HG03432 (cell line): ENCODE measurements at regions not wholly inside any gene's neighbourhood (a gene's known extent, or its start where the extent isn't known, plus 50 kb on each side); places are given as distances from the start of the nearest gene placed in this dataset.

Experiments used
- ATAC-seq: cut with Tn5 transposase; IDR thresholded peaks from one replicate; pipeline ENCODE4 v1.9.1; 2021; ENCODE audit warnings: mild to moderate bottlenecking, moderate library complexity; ENCODE audit not compliant: unreplicated experiment

DNA sequence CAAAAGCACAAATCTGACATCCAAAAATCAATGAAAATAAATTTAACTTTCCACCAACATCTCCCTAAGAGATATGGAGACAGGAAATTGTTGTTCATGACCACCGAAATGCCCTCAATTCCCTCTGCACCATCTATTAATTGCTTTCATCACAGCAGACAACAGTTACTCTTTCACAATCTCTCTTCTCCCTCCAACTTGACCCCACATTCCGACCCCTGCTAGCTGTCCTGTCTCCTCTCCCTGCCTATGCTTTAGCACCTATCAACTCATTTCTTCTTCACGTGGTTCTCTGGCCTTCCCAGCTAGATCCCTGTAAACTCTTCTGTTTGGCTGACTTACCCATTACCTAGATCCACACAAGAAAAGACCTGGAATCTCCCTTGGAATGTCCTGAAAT lies 173.9 kb upstream of the ADAMTS9 start:
- ATAC-seq = no peak

DNA sequence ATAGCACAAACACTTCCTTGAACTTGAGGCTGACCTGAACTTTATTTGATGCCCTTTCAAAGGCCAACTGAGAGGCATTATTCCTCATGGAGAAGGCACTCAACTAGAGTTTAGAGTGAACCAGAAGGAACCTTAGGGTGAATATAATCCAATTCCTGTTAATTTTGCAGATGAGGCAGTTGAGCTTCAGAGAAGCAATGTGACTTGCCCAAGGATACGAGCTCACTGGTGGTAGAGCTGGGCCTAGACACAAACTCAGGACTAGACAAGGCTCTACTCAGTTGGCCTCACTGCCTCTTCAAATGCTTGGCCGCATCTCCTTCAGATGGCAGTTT lies 172.7 kb upstream of the ADAMTS9 start:
- no peak for ATAC-seq

DNA sequence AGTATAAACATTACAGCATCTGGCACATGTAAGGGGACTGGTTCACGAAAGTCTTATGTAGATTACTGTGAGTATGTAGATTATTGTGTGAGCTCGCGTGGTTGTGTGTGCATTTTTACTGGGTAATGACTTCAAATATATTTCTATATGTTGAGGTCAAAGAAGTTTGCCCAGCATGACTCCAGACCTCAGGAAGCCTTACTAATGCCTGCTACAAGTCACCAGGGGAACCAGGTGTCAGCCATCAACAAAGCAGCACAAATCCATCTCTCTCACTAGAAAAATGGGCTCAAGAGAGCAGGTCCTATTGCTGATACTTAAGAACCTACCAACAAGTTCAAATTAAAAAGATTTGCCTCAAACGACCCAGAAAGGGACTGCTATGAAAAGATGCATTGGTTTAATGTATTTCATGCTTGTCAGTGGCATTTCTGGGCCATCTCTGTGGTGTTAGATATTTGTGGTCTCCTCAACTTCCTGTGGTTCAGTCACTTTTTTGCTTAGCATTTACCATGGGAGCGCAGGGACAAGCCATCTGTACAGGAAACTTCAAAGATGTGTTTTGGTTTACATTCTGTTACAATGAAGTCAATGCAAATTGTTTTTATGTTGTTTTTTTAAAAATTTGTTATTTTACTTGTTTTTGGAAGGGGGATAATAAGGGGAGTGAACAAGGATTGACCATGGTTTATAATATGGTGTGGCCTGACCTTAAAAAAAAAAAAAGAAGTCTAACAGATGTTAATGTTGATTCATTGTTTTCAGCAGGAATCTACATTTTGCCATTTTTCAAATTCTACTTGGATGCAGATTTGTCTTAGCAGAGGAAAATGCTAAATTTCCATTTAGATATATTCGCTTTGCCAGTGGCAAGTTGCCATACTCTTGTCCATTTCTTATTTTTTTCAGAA lies 172.1 kb upstream of the ADAMTS9 start:
- ATAC-seq = no peak

- no peak for ATAC-seq
These were observed 169.2 kb upstream of the ADAMTS9 start for GRCh38 chr3:64856977-64857516.

DNA sequence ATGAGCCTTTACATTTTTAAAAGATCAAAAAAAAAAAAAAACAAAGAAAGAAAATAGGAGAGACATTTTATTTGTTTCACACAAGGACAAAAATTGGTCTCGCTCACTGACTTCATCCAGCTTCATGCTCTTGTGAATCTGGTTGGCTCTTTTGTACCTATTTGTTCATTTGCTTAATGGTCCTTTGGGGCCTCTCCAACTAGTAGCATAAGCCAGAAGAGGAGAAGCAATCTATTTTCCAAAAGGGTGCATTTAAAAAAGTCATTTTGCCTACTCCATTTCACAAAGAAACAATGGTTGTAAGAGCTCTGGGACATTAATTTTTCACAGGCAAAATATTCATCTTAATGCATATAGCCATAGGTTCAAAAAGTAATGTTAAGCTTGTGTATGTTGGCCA lies 168.3 kb upstream of the ADAMTS9 start:
- no peak for ATAC-seq

GRCh38 chr3:64853456-64853855 lies 165.7 kb upstream of the ADAMTS9 start:
- ATAC-seq = no peak

- ATAC-seq = no peak
These were observed 164.9 kb upstream of the ADAMTS9 start for GRCh38 chr3:64852738-64853137.

- no peak for ATAC-seq
These were observed 161.0 kb upstream of the ADAMTS9 start for GRCh38 chr3:64848822-64849221.

- no peak for ATAC-seq
These were observed 160.5 kb upstream of the ADAMTS9 start for GRCh38 chr3:64848127-64848800.

- ATAC-seq = no peak
These were observed 156.8 kb upstream of the ADAMTS9 start for GRCh38 chr3:64844558-64844957.

GRCh38 chr3:64837986-64838735 lies 150.4 kb upstream of the ADAMTS9 start:
- ATAC-seq = no peak

DNA sequence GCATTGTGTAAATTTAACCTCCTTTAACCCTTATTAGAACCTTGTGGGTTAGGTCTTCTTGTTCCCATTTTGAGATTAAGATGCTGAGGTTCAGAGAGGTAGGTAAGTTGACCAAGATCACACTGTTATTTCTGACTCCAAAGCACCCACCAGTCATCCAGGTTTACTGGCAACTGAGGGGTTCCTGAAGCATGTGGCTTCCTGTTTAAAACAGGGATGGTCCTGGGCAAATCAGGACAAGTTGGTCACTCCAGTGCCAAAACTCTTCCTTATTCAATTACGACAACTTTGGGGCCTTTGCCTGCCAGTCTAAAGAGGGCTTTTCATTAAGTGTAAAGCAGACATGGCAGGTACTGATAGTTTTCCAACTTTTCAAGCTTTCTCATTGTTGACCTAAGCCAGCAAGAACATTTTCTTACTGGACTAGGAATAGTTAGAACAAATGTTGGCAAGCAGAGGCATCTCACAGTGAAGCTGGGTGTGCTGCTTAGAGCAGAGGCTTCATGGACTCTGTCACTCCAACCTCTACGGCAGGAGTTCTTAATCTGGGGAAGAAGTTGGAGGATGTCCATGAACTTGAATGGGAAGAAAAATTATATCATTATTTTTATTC lies 149.4 kb upstream of the ADAMTS9 start:
- no peak for ATAC-seq

DNA sequence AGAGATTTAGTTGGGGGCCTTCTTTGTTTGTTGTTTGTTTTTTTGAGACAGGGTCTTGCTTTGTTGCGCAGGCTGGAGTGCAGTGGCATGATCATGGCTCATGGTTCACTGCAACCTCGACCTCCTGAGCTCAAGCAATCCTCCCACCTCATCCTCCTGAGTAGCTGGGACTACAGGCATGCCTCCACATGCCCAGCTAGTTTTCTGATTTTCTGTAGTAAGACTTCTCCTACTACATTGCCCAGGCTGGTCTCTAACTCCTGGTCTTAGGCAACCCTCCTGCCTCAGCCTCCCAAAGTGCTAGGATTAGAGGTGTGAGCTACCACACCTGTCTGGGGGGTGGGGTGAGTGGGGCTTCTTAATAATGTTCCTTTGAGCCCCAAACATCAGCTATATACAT lies 148.3 kb upstream of the ADAMTS9 start:
- no peak for ATAC-seq

GRCh38 chr3:64832098-64832497 lies 144.3 kb upstream of the ADAMTS9 start:
- ATAC-seq = no peak

DNA sequence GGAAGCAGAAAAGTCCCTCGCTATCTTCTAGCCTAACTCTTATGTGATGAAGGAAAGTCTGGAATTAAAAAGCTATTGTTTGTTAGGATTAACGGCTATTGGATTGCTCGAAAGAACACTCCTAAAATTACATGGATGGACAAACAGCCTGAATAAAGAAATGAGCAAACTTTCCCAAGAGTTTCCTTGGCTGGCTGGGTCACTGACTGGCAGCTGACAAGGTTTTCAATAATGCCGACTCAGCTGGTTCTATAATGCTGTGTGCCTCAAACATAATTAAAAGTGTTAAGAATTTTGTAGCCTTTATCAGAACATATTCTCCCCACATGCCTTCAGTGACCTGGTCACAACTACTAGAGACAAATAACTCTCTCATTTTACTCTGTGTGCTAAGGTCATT lies 142.9 kb upstream of the ADAMTS9 start:
- no peak for ATAC-seq

GRCh38 chr3:64829331-64829730 lies 141.5 kb upstream of the ADAMTS9 start:
- no peak for ATAC-seq

DNA sequence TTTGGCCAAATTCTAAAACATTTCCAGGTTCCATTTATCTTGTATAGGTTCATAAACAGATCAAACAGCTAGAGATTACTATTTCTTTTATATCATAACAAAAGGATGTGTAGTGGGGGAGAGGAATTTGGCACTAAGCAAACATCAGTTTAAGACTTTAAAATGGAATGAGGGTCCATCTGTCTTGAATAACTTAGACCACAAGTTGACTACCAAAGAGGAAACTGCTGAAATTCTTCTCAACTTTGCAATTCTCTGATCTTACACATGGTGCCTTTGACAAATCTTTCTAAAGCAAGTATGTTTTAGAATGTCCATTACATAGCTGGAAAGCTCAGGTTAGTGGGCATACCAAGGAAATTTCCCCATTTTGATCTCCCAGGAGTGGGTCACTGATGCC lies 140.5 kb upstream of the ADAMTS9 start:
- no peak for ATAC-seq

DNA sequence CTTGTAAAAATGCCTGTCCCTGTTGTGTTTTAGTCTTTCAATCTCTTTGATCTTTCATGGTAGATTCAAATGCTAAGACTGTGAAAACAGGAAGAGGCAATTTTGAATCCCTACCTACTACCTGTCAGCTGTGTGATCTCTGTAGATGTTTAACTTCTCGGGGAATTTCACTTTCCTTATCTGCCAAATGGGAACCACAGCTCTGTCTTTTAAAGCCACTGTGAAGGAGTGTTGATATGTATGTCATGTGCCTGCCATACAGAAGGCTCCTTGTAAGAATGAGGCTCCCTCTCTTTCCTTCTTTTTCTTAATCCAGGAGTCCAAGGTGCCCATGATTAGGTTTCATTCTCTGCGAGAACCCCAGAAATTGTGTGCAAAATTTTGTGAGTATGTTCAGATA lies 139.6 kb upstream of the ADAMTS9 start:
- ATAC-seq = peak; percentile 90

GRCh38 chr3:64827019-64827418 lies 139.2 kb upstream of the ADAMTS9 start:
- ATAC-seq = no peak

- no peak for ATAC-seq
These were observed 137.8 kb upstream of the ADAMTS9 start for GRCh38 chr3:64825404-64826120.
